ENCODE measurements at regions not wholly inside any gene's neighbourhood (a gene's known extent, or its start where the extent isn't known, plus 50 kb on each side); places are given as distances from the start of the nearest gene placed in this dataset.

DNA sequence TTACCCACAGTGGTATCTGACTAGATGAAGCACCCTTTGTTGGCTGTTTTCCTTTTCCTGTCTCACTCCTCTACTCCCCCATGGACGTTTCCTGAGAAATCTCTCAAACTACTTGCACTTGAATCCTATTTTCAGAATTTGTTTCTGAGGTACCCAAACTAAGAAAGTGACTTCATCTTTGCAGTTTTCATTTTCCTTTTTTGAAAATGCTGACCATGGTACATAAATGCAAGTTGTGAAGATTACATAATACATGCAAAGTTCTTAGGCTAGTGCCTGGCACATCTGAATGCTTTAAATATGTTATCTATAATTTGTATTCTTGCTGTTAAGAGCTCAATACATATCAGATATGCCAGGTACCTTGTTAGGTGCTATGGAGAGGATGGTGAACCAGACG is 644.7 kb upstream of the TENM4 start:
- no peaks in the 10 kb centered on the region for H3K9me3 ChIP-seq (replicated peaks in 1 of 3)
- H3K4me3 ChIP-seq = no peak overlapping the region
- intact Hi-C loops (cut with DNase I) = no loop called here
- TF ChIP-seq CTCF (IDR thresholded peaks at IDR 0.05) = no peak
- TF ChIP-seq POLR2A (IDR thresholded peaks at IDR 0.05) = no peak
- 60 to 68% (median 65%) methylated on average over 2 of the region's 2 CpGs for WGBS, 4 donors
- H3K27me3 ChIP-seq = no peaks in the 10 kb centered on the region
- H3K4me1 ChIP-seq (replicated peaks in 1 of 2) = no peaks in the 10 kb centered on the region
- H3K36me3 ChIP-seq (replicated peaks in 1 of 2) = no peaks in the 10 kb centered on the region
- DNase-seq = no peak
- no peak overlapping the region for H3K27ac ChIP-seq

GRCh38 chr11:80084608-80085007 is 643.8 kb upstream of the TENM4 start:
- H3K4me1 ChIP-seq (replicated peaks in 1 of 2) = no peaks in the 10 kb centered on the region
- no peaks in the 10 kb centered on the region for H3K9me3 ChIP-seq (replicated peaks in 1 of 3)
- intact Hi-C loops (cut with DNase I) = no loop called here
- H3K27me3 ChIP-seq = no peaks in the 10 kb centered on the region
- H3K36me3 ChIP-seq (replicated peaks in 1 of 2) = no peaks in the 10 kb centered on the region
- H3K4me3 ChIP-seq = no peak overlapping the region
- H3K27ac ChIP-seq = no peak overlapping the region
- 67 to 77% (median 68%) methylated on average over 3 of the region's 3 CpGs for WGBS, 4 donors
- DNase-seq = no peak
- TF ChIP-seq POLR2A (IDR thresholded peaks at IDR 0.05) (no peak), CTCF (IDR thresholded peaks at IDR 0.05) (no peak)

DNA sequence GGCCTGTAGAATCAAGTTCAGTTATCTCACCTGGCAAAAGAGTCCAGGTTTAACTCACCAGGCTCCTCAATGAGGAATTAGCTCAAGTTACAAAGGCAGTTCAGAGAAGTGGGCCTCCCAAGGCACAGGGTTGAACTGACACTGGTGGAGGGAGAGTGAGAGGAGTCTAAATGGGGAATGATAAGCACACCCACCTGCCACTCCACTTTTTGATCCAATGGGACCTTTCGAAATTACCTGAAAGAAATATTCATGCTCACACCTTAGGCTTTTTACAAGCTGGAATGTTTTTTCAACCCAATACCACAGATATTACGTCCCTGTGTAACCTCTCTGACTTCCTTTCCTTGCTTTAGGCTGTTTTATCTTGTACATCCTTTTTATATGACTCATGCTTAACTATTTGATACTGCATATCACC is 642.7 kb upstream of the TENM4 start:
- DNase-seq = no peak
- H3K36me3 ChIP-seq (replicated peaks in 1 of 2) = no peaks in the 10 kb centered on the region
- TF ChIP-seq POLR2A (IDR thresholded peaks at IDR 0.05) (no peak), CTCF (IDR thresholded peaks at IDR 0.05) (no peak)
- no peaks in the 10 kb centered on the region for H3K9me3 ChIP-seq (replicated peaks in 1 of 3)
- 80 to 87% (median 83%) methylated on average over 2 of the region's 2 CpGs for WGBS, 4 donors
- no peak overlapping the region for H3K27ac ChIP-seq
- H3K4me1 ChIP-seq (replicated peaks in 1 of 2) = no peaks in the 10 kb centered on the region
- H3K27me3 ChIP-seq = no peaks in the 10 kb centered on the region
- H3K4me3 ChIP-seq = no peak overlapping the region
- intact Hi-C loops (cut with DNase I) = no loop called here

GRCh38 chr11:80082406-80082805 is 641.6 kb upstream of the TENM4 start:
- no peaks in the 10 kb centered on the region for H3K36me3 ChIP-seq (replicated peaks in 1 of 2)
- H3K9me3 ChIP-seq (replicated peaks in 1 of 3) = no peaks in the 10 kb centered on the region
- 91 to 100% (median 92%) methylated on average over 1 of the region's 1 CpG for WGBS, 4 donors
- H3K27me3 ChIP-seq = no peaks in the 10 kb centered on the region
- no peak for DNase-seq
- H3K27ac ChIP-seq = no peak overlapping the region
- no peak for TF ChIP-seq CTCF (IDR thresholded peaks at IDR 0.05)
- TF ChIP-seq POLR2A (IDR thresholded peaks at IDR 0.05) = no peak
- intact Hi-C loops (cut with DNase I) = no loop called here
- no peak overlapping the region for H3K4me3 ChIP-seq
- no peaks in the 10 kb centered on the region for H3K4me1 ChIP-seq (replicated peaks in 1 of 2)

All from adrenal gland (tissue), 9 donors.